ENCODE measurements at regions not wholly inside any gene's neighbourhood (a gene's known extent, or its start where the extent isn't known, plus 50 kb on each side); places are given as distances from the start of the nearest gene placed in this dataset.

DNA sequence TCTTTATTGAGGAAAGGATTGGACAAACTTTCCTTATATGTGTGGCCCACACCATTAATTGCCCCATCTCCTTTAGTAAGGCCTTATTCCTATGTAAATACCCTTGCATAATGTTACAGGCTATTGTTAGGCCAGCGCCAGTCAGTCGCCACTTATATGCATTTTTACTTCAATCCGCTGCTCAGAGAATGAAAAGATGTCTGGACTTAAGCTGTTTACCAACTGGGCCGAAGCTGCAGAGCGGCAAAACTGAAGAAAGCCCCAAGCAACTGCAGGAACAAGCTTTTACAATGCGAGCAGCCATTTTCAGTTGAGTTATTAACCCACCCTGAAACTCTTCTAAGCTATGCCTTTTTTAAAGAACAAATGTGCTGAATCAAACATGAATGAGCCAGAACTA lies 92.1 kb upstream of the OTX2 start:
- ATAC-seq (no peak), DNase-seq (ENCODE audit: low spot score in 2 of 2) (no peak)
- Mint-ChIP-seq H3K9me3 (peaks cover 5% of the 10 kb centered on the region in 2 donors), H3K36me3 (no peaks in the 10 kb centered on the region), H3K27ac (no peak overlapping the region)

DNA sequence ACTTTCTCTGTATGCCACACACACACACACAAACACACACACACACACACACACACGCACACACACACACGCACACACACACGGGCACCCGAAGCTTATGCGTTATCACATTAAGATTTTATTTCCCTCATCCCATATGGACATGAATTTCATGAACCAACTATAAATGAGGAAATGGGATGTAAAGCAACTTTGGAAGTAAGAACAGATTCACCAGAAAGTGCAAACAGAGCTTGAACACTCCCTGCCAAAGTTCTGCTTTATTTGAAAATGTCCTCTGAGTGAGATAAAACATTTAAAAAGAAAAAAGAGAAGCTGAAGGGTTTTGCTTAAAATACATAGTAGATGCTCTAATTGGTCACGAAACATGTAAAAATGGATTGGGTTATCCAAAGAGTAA lies 90.4 kb upstream of the OTX2 start:
- Mint-ChIP-seq H3K36me3 (peaks cover 0 to 4% of the 10 kb centered on the region in 2 donors), H3K9me3 (peaks cover 4 to 9% of the 10 kb centered on the region in 2 donors), H3K27ac (no peak overlapping the region)
- DNase-seq (ENCODE audit: low spot score in 2 of 2) (no peak), ATAC-seq (no peak)

GRCh38 chr14:56899829-56900228 lies 89.5 kb upstream of the OTX2 start:
- DNase-seq (ENCODE audit: low spot score in 2 of 2) (no peak), ATAC-seq (no peak)
- Mint-ChIP-seq H3K9me3 (peaks cover 3 to 5% of the 10 kb centered on the region in 2 donors), H3K36me3 (peaks cover 0 to 5% of the 10 kb centered on the region in 2 donors), H3K27ac (no peak overlapping the region)

- ATAC-seq (no peak), DNase-seq (ENCODE audit: low spot score in 2 of 2) (no peak)
- Mint-ChIP-seq H3K9me3 (peaks cover 3 to 4% of the 10 kb centered on the region in 2 donors), H3K27ac (no peak overlapping the region), H3K36me3 (peaks cover 0 to 5% of the 10 kb centered on the region in 2 donors)
Measured at GRCh38 chr14:56896922-56897321, 86.6 kb upstream of the OTX2 start.

DNA sequence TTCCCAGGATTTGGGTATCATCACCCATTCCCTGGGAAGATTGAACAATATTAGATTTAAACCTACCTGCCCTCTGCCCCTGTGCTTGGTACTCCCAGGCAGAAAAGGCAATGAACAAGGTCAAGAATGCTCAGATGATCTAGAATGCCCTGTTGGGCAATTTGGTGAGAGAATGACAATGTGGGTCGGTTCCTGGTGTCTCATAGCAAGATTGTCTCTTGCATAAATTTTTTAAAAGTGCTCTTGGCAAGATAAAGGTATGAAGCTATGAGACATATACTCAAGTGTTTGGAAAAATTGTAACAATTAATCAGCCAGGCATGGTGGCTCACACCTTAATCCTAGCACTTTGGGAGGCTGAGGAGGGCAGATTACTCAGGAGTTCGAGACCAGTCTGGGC lies 86.0 kb upstream of the OTX2 start:
- DNase-seq (ENCODE audit: low spot score in 2 of 2) = no peak
- Mint-ChIP-seq H3K9me3 (peaks cover 3 to 4% of the 10 kb centered on the region in 2 donors), H3K36me3 (peaks cover 0 to 5% of the 10 kb centered on the region in 2 donors), H3K27ac (no peak overlapping the region)
- no peak for ATAC-seq

- Mint-ChIP-seq H3K9me3 (peaks cover 3 to 4% of the 10 kb centered on the region in 2 donors), H3K36me3 (peaks cover 0 to 5% of the 10 kb centered on the region in 2 donors), H3K27ac (no peak overlapping the region)
- no peak for ATAC-seq
- no peak for DNase-seq (ENCODE audit: low spot score in 2 of 2)
Measured at GRCh38 chr14:56895154-56895553, 84.9 kb upstream of the OTX2 start.

GRCh38 chr14:56894591-56894991 lies 84.3 kb upstream of the OTX2 start:
- H3K36me3 Mint-ChIP-seq = peaks cover 0 to 5% of the 10 kb centered on the region in 2 donors
- ATAC-seq (no peak), DNase-seq (ENCODE audit: low spot score in 2 of 2) (no peak)
- peaks cover 3 to 4% of the 10 kb centered on the region in 2 donors for H3K9me3 Mint-ChIP-seq
- H3K27ac Mint-ChIP-seq = no peak overlapping the region

DNA sequence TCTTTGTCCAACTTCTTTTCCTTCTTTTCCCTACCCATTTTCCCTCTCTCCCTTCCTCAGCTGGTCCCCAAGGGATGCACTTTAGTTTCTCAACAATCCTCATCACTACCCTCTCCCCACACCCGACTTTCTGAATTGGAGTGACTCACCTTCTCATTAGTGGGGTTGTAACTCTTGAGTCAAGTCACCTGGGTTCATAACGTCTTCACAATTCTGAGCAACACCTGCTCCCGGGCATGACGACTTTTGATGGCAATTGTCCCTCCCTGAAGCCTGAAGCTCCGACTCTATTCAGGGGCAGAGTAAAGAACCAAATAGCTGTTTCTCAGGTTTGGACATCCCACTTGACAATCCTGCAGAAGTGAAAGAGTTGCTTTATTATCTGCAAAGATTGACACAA lies 82.7 kb upstream of the OTX2 start:
- DNase-seq (ENCODE audit: low spot score in 2 of 2) (no peak), ATAC-seq (no peak)
- H3K9me3 Mint-ChIP-seq = peaks cover 3 to 4% of the 10 kb centered on the region in 2 donors
- no peak overlapping the region for H3K27ac Mint-ChIP-seq
- H3K36me3 Mint-ChIP-seq = peaks cover 0 to 5% of the 10 kb centered on the region in 2 donors

- Mint-ChIP-seq H3K36me3 (peaks cover 0 to 5% of the 10 kb centered on the region in 2 donors), H3K27ac (no peak overlapping the region), H3K9me3 (peaks cover 3 to 4% of the 10 kb centered on the region in 2 donors)
- ATAC-seq (no peak), DNase-seq (ENCODE audit: low spot score in 2 of 2) (no peak)
Measured at GRCh38 chr14:56891226-56891625, 80.9 kb upstream of the OTX2 start.

DNA sequence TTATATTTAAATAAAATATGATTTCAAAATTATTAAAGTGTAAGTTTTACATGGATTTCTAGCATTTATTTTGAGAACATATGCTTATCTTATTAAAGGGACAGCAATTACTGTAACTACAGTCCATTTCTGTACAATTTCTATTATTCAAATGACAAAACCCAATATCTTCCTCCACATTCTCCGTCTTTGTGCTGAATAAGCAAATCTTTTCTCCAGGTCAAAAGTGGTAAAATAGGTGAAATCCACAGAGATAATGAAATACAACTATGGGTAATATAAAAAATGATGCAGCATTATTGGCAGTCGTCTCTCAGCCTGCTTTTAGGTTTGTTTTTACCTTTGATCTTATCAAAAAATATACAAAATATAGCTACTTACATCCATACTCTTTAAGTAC lies 79.4 kb upstream of the OTX2 start:
- no peak for ATAC-seq
- H3K36me3 Mint-ChIP-seq = no peaks in the 10 kb centered on the region
- no peak for DNase-seq (ENCODE audit: low spot score in 2 of 2)
- H3K9me3 Mint-ChIP-seq = no peaks in the 10 kb centered on the region
- no peak overlapping the region for H3K27ac Mint-ChIP-seq

DNA sequence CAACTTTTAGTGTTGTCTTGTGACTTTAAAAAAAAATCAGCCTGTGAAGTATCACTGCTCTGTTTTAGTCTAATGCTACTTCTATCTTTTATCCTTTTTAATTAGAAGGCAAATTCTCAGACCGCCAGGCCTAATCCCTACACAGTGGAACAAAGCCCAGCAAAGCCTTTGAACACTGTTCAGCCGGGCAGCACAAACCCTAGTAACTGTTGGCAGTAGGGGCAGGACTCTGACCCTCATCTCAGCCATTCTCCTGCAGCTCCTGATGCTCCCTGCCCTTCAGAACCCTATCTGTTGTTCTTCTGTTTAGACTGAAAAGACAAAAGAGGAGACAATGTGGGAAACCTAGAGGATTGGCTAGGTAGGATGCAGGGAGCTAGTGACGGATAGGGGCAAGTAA lies 78.0 kb upstream of the OTX2 start:
- Mint-ChIP-seq H3K9me3 (no peaks in the 10 kb centered on the region), H3K27ac (no peak overlapping the region), H3K36me3 (no peaks in the 10 kb centered on the region)
- ATAC-seq = no peak
- DNase-seq (ENCODE audit: low spot score in 2 of 2) = no peak

DNA sequence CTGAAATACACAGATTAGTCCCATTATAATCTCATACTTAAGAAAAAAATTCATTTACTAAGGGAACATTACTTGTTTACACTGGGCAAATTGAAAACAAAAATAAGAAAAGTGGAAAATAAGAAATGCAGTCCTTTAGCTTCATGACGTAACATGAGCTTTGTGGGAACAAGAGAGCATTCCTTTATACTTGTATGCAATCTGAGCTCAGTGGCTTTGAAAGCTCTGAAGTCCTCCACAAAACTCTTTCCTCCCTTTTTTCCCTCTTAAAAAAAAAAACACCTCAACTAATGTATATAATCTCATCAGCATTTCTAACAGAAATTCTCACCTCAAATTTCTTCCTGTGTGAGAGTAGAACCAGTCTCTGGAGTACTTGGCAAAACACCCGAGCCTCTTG lies 76.9 kb upstream of the OTX2 start:
- Mint-ChIP-seq H3K27ac (no peak overlapping the region), H3K36me3 (no peaks in the 10 kb centered on the region)
- no peak for ATAC-seq

DNA sequence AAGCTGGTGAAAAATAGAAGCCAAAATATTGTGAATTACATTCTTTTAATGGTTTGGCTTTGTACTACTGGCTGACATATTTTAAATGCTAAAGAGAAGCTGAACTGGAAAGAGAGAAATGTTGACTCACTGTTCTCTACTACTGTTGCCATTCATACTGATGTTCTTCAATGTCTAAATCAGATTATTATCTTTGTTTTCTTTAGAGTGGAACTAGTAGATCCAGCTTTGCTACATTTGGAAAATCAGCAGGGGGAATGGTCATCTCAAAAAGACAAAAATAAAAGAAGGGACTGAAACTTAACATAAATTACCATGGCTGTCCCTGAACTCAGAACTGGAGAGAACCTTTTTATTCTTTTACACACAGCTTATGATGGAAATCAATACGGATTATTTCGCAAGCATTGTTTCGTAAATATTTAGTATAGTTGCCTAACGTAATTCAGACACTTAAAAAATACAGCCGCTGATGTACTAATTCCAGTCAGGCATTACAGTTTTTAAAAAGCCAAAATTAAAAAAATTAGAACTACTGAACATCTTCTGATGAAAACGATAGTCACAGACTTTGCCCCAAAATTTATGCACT lies 76.3 kb upstream of the OTX2 start:
- DNase-seq (ENCODE audit: low spot score in 2 of 2) (no peak), ATAC-seq (no peak)
- no peaks in the 10 kb centered on the region for H3K9me3 Mint-ChIP-seq
- H3K36me3 Mint-ChIP-seq = no peaks in the 10 kb centered on the region
- no peak overlapping the region for H3K27ac Mint-ChIP-seq

More for the DNA sequence above, 76.9 kb upstream of the OTX2 start:
- no peak for DNase-seq (ENCODE audit: low spot score in 2 of 2)
- no peaks in the 10 kb centered on the region for H3K9me3 Mint-ChIP-seq

GRCh38 chr14:56885825-56886224 lies 75.5 kb upstream of the OTX2 start:
- no peak overlapping the region for H3K27ac Mint-ChIP-seq
- no peaks in the 10 kb centered on the region for H3K36me3 Mint-ChIP-seq
- H3K9me3 Mint-ChIP-seq = no peaks in the 10 kb centered on the region

GRCh38 chr14:56884617-56885016 lies 74.3 kb upstream of the OTX2 start:
- ATAC-seq (no peak), DNase-seq (ENCODE audit: low spot score in 2 of 2) (no peak)
- Mint-ChIP-seq H3K36me3 (peaks cover 0 to 5% of the 10 kb centered on the region in 2 donors), H3K27ac (no peak overlapping the region), H3K9me3 (peaks cover 0 to 5% of the 10 kb centered on the region in 2 donors)

More at GRCh38 chr14:56885825-56886224, 75.5 kb upstream of the OTX2 start:
- ATAC-seq = no peak
- DNase-seq (ENCODE audit: low spot score in 2 of 2) = no peak

GRCh38 chr14:56881181-56881580 lies 70.9 kb upstream of the OTX2 start:
- Mint-ChIP-seq H3K36me3 (peaks cover 0 to 5% of the 10 kb centered on the region in 2 donors), H3K9me3 (peaks cover 0 to 5% of the 10 kb centered on the region in 2 donors), H3K27ac (no peak overlapping the region)
- DNase-seq (ENCODE audit: low spot score in 2 of 2) (no peak), ATAC-seq (no peak)

DNA sequence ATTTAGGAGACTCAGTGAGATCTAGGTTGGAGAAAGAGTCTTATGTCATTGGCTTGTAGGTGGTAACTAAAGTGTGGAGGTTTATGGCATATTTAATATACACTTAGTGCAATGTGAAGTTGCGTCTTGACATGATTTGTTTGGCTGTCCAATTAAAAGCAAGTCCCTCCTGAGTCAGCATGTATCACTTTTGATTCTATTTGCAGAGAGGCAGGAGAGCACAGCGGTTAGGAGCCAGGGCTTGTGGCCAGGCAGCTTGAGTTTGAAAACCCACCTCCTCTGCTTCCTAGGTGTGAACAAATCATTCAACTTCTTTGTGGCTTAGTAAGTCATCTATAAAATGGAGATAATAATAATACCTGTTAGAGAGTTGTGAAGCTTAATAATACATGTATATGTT lies 68.5 kb upstream of the OTX2 start:
- peaks cover 0 to 5% of the 10 kb centered on the region in 2 donors for H3K36me3 Mint-ChIP-seq
- ATAC-seq = no peak
- DNase-seq (ENCODE audit: low spot score in 2 of 2) = no peak
- H3K9me3 Mint-ChIP-seq = peaks cover 0 to 5% of the 10 kb centered on the region in 2 donors
- H3K27ac Mint-ChIP-seq = no peak overlapping the region

GRCh38 chr14:56875104-56875675 lies 64.9 kb upstream of the OTX2 start:
- Mint-ChIP-seq H3K27ac (no peak overlapping the region), H3K9me3 (peaks cover 0 to 5% of the 10 kb centered on the region in 2 donors), H3K36me3 (peaks cover 0 to 5% of the 10 kb centered on the region in 2 donors)
- no peak for ATAC-seq
- DNase-seq (ENCODE audit: low spot score in 2 of 2) = no peak

Measured in activated naive CD4-positive, alpha-beta T cell treated with anti-CD3 and anti-CD28 coated beads, Interleukin-2, amount 50 U/mL, for 72 hours (primary cell).